C4-2B (cell line): ENCODE measurements at regions not wholly inside any gene's neighbourhood (a gene's known extent, or its start where the extent isn't known, plus 50 kb on each side); places are given as distances from the start of the nearest gene placed in this dataset.
"Not testable (repeated sequence)": the region's sequence is repeated elsewhere in the genome, so short reads cannot be mapped to it uniquely, and the experiment has no call there.

Source experiments
- H3K27ac ChIP-seq: fragments of 450-650 bp; 2 replicates; pipeline ENCODE4 v1.5.1; 2017
- ZFX ChIP-seq: fragments of 450-650 bp; IDR thresholded peaks from 2 replicates; pipeline ENCODE4 v1.6.1; 2017
- TF ChIP-seq, protein P1 (sequence below): fragments of 450-650 bp; conservative IDR thresholded peaks from 2 replicates; pipeline ENCODE4 v1.5.1; 2017; ENCODE audit warnings: mild to moderate bottlenecking

- no peak overlapping the region for H3K27ac ChIP-seq
- TF ChIP-seq, protein P1, sequence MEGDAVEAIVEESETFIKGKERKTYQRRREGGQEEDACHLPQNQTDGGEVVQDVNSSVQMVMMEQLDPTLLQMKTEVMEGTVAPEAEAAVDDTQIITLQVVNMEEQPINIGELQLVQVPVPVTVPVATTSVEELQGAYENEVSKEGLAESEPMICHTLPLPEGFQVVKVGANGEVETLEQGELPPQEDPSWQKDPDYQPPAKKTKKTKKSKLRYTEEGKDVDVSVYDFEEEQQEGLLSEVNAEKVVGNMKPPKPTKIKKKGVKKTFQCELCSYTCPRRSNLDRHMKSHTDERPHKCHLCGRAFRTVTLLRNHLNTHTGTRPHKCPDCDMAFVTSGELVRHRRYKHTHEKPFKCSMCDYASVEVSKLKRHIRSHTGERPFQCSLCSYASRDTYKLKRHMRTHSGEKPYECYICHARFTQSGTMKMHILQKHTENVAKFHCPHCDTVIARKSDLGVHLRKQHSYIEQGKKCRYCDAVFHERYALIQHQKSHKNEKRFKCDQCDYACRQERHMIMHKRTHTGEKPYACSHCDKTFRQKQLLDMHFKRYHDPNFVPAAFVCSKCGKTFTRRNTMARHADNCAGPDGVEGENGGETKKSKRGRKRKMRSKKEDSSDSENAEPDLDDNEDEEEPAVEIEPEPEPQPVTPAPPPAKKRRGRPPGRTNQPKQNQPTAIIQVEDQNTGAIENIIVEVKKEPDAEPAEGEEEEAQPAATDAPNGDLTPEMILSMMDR = no peak
- no peak for TF ChIP-seq ZFX
These were observed 206.2 kb upstream of the C16orf82 start for GRCh38 chr16:26860506-26860905.

- TF ChIP-seq, protein P1 = no peak
- no peak for TF ChIP-seq ZFX
- no peak overlapping the region for H3K27ac ChIP-seq
These were observed 202.8 kb upstream of the C16orf82 start for GRCh38 chr16:26863931-26864330.

DNA sequence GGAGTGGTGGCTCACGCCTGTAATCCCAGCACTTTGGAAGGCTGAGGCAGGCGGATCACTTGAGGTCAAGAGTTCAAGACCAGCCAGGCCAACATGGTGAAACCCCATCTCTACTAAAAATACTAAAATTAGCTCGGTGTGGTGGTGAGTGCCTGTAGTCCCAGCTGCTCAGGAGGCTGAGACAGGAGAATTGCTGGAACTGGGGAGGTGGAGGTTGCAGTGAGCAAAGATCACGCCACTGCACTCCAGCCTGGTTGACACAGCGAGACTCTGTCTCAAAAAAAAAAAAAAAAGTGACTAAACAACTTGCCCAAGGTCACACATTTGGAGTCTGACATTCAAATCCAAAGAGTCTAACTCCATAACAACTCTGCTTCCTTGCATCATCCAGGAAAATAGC is 192.4 kb upstream of the C16orf82 start:
- H3K27ac ChIP-seq = not testable (repeated sequence)

- no peak overlapping the region for H3K27ac ChIP-seq
- no peak for TF ChIP-seq ZFX
- TF ChIP-seq, protein P1 = no peak
These were observed 189.3 kb upstream of the C16orf82 start for GRCh38 chr16:26877421-26877820.

DNA sequence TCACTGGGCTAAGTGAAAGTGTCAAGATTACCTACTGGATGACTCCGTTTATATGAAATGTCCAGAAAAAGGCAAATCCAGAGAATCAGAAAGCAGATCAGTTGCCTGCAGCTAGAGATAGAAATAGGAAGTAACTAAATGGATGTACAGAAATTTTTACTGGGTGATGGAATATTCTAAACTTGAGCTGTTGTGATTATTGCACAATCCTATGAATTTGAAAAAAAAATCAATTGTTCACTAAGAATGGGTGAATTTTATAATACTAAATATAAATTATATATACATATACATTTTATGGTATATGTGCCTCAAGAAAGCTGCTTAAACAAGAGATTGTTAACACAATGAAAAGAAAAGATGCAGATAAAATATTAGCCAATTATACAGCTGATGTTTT is 181.1 kb upstream of the C16orf82 start:
- no peak overlapping the region for H3K27ac ChIP-seq
- TF ChIP-seq, protein P1 = no peak
- no peak for TF ChIP-seq ZFX

GRCh38 chr16:26889740-26890139 is 177.0 kb upstream of the C16orf82 start:
- no peak overlapping the region for H3K27ac ChIP-seq
- TF ChIP-seq ZFX = no peak
- TF ChIP-seq, protein P1 = no peak

DNA sequence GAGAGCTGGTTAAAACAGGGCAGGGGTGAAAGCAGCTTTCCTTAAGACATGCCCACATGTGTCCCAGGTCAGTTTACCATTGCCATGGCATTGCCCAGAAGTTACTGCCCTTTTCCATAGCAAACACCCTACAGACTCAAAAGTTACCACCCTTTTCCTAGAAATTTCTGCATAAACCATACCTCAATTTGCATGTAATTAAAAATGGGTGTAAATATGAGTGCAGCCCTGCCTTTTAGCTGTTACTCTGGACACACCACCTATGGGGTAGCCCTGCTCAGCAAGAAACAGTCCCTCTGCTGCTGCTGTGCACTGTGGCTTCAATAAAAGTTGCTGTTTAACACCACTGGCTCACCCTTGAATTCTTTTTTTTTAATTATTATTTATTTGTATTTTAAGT is 168.5 kb upstream of the C16orf82 start:
- H3K27ac ChIP-seq = no peak overlapping the region
- TF ChIP-seq ZFX = no peak
- TF ChIP-seq, protein P1 = no peak

GRCh38 chr16:26901196-26901861 is 165.4 kb upstream of the C16orf82 start:
- H3K27ac ChIP-seq = no peak overlapping the region
- TF ChIP-seq ZFX = no peak
- TF ChIP-seq, protein P1 = no peak
